Prostate gland (tissue), 2 donors: ENCODE measurements at regions not wholly inside any gene's neighbourhood (a gene's known extent, or its start where the extent isn't known, plus 50 kb on each side); places are given as distances from the start of the nearest gene placed in this dataset.

ENCODE experiments used
- CTCF ChIP-seq, 4 experiments: fragments of 200-600 bp in 2 of 4; fragments of 450-650 bp in 2 of 4; sonication (generic) in 2 of 4; IDR thresholded peaks; 1 replicate in 3 of 4; 2 replicates in 1 of 4; pipeline ENCODE4 v1.5.1; 2016 to 2019; ENCODE audit warnings: antibody characterized with exemption in 4 of 4, mild to moderate bottlenecking in 2 of 4, moderate library complexity in 2 of 4
- POLR2A ChIP-seq: fragments of 450-650 bp; IDR thresholded peaks from one replicate; pipeline ENCODE4 v1.6.1; 2016; ENCODE audit warnings: antibody characterized with exemption, mild to moderate bottlenecking
- POLR2AphosphoS5 ChIP-seq: sonication (generic); formaldehyde crosslinking; IDR thresholded peaks from one replicate; pipeline ENCODE4 v1.6.1; 2017; ENCODE audit warnings: antibody characterized with exemption

DNA sequence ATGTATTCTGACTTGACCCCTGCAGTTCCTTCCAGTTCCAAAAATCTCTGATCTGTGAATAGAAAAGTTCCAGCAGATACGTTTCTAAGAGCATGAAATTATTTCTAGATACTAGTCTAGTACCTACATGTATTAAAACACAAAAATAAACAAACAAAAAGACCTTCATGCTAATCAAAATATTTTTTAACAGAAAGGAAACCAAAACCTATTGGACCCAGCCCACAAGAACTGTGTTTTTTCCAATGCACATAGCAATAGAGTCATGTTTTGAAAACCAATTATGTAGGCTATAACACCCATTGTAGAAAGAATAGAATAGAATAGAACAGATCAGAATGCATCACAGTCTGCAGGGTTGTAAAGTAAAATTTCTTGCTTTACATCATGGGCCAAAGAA lies 158.6 kb upstream of the TNFAIP3 start:
- TF ChIP-seq CTCF (IDR thresholded peaks at IDR 0.05) = no peak
- TF ChIP-seq POLR2A = no peak
- no peak for TF ChIP-seq POLR2AphosphoS5
